GM21423 (cell line): ENCODE measurements at regions not wholly inside any gene's neighbourhood (a gene's known extent, or its start where the extent isn't known, plus 50 kb on each side); places are given as distances from the start of the nearest gene placed in this dataset.
"Not testable (repeated sequence)": the region's sequence is repeated elsewhere in the genome, so short reads cannot be mapped to it uniquely, and the experiment has no call there.

Experiments used
- ATAC-seq: cut with Tn5 transposase; IDR thresholded peaks from one replicate; pipeline ENCODE4 v1.9.1; 2021; ENCODE audit warnings: mild to moderate bottlenecking, moderate library complexity; ENCODE audit not compliant: unreplicated experiment

DNA sequence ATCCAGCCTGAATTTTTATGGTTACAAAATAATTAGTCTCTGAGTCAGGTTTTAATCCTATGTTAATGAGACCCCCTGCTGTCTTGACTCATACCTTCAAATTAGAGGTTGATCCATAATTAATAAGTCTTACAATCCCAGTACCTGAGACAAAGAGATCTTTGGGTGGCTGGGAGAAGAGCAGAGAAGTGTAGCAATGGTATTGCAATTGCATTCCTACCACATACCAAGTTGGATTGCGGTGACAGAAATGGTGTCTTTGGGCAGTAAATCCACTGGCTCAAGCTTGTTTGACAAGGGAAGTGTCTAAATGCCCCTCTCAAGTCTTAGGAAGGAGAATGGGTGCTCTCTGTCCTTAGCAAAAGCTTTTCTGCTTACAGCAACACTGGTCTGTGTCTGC lies 150.4 kb downstream of the BTBD3 start:
- ATAC-seq: no peak

DNA sequence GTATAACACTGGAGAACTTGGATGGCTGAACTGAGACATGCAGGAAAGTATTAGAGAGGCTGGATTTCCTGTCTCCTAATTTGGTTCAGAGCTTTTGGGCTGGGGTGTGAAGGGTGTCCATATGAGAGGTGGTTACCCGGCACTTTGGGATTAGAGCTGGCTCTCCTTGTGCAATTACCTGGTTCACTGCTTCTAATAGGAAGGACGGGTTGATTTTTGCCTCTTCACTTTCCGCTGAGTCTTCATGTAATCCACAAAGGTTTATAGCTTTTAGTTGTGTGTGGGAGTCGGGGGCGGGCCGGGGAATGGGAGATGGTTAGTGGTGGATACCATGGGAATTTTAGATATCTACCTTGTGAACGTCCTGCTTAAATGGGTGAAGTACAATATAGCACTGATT lies 151.5 kb downstream of the BTBD3 start:
- no peak for ATAC-seq

- ATAC-seq: no peak
These were observed 154.7 kb downstream of the BTBD3 start for GRCh38 chr20:12072221-12072953.

DNA sequence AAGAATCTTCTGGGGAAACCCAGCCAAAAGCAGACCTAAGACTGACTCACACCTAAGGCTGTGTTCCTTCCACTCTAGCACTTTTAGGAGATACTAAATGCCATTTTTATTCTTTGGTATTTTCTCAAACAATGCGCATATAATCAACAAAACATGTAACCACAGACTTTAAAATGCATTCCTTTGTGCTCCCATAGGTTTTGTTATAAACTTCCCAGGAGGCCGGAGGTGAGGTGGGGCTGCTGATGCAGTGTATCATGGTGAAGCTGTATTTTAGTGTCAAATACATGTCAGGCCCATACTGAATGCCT lies 155.2 kb downstream of the BTBD3 start:
- no peak for ATAC-seq

DNA sequence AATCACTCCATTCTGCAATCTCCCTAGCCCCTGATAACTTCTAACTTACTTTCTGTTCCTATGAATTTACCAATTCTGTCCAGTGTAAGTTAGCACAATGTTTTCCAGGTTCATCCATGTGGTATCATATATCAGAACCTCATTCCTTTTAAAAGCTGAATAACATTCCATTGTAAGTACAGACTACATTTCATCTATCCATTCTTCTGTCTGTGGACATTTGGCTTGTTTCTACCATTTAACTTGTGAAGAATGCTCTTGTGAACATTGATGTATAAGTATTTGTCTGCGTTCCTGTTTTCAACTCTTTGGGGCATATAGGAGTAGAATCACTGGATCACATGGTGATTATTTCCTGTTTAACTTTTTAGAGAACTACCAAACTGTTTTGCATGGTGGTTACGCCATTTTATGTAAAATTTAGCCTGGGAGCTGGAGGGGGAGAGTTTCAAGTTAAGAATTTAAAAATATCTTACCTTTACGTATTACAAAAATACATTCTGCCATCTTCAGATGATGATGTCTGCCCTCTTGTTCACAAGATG lies 156.5 kb downstream of the BTBD3 start:
- ATAC-seq: no peak

- no peak for ATAC-seq
These were observed 158.5 kb downstream of the BTBD3 start for GRCh38 chr20:12076200-12076599.

GRCh38 chr20:12077875-12078274 lies 160.2 kb downstream of the BTBD3 start:
- no peak for ATAC-seq

- ATAC-seq: no peak
These were observed 161.8 kb downstream of the BTBD3 start for GRCh38 chr20:12079490-12079889.

DNA sequence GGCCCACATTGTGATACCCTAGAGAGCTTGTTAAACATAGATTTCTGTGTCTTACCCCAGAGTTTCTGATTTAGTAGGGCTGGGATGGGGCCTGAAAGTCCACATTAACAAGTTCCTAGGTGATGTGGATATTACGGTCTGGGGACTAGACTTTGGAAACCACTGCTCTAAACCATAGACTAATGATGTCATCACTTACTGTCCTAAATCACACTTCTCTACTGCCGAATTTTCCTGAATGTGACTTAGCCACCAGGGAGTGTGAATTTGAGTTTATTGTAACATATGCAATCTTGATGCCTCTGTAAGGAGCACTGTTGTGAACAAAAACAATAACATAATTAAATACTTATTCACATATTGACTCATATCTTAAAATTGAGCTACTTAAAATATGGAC lies 165.6 kb downstream of the BTBD3 start:
- ATAC-seq: no peak

DNA sequence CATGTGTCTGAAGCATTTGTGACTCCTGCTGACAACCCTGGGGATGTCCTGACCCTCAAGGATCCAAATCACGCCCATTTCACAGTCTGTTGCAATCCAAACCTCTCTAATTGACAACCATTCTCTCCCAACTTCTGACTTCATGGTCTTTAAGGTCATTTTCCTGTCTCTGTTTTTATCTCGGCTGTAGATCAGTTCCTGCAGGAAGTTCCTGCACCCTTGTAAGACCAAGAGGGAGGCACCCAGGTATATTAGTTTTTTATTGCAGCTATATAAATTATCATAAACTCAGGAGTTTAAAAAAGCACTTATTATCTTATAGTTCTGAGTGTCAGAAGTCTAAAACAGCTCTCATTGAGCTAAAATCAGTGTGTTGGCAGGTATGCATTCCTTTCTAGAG lies 166.8 kb downstream of the BTBD3 start:
- ATAC-seq: no peak

DNA sequence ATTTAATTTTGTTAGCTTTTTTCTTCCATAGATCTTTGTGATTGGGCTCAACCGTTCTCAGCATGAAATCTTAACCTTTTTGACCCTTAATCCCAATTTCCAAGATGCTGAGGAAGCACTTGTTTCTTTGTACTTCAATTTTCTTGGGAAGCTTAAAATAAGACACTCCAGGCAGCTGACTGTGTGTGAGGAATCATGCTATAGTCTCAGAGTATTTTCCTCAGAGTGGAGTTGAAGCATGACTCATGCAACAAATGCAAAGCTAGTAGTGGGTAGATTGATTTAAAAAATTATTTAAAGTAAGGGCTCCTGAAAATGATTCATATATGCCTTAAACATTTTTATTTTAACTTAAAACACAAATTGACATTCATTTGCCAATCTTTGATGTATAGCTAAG lies 168.7 kb downstream of the BTBD3 start:
- ATAC-seq: no peak

DNA sequence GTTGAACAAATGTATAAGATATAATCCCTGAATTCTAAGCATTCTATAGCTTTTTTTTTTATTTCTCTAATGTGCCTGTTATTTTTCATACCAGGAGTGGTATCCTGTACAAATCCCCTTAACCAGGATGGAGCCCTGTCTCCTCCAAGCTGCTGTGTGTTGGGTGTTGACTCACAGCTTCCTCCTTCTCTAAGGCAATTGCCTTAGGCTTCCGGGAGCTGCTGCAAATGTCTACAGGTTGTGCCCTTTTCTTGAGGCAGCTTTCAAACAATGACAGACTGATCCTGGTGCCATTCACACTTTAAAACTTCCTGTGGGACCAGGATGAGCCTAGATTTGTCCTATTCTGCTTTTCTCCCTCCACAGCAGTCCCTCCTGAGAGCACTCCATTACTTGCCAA lies 173.2 kb downstream of the BTBD3 start:
- no peak for ATAC-seq

GRCh38 chr20:12093057-12093796 lies 175.5 kb downstream of the BTBD3 start:
- no peak for ATAC-seq

DNA sequence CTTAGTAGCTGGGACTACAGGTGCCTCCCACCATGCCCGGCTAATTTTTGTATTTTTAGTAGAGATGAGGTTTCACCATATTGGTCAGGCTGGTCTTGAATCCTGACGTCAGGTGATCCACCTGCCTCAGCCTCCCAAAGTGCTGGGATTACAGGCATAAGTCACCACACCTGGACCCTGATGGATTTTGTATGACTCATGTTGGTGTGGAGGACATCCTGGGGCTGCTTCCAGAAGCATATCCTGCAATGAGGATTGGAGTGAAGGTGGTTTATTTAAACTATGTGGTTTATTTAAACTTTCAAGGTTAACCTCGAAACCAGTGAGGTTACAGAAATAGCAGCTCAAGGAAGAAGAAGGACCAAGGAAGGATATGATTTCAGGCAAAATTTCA lies 176.1 kb downstream of the BTBD3 start:
- ATAC-seq: not testable (repeated sequence)

- ATAC-seq: no peak
These were observed 177.7 kb downstream of the BTBD3 start for GRCh38 chr20:12095180-12095920.

- no peak for ATAC-seq
These were observed 180.7 kb downstream of the BTBD3 start for GRCh38 chr20:12098421-12098820.

DNA sequence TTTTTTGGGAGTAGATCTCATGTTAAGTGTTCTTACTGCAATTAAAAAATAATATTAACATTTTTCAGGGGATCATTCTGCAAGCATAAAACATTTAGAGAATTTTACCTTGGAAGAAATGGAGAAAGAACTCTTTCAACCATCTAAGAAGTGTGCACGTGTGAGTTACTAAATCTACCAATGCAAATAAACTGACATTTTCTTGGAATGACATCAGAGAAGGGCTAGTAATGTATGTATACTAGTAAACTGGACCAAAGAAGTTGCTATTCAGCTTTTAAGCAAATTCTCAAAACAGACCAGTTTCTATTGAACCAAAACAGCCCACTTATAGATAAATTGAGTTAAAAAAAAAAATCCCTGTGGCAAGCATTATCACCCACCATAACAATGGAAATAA lies 191.2 kb downstream of the BTBD3 start:
- ATAC-seq: no peak

DNA sequence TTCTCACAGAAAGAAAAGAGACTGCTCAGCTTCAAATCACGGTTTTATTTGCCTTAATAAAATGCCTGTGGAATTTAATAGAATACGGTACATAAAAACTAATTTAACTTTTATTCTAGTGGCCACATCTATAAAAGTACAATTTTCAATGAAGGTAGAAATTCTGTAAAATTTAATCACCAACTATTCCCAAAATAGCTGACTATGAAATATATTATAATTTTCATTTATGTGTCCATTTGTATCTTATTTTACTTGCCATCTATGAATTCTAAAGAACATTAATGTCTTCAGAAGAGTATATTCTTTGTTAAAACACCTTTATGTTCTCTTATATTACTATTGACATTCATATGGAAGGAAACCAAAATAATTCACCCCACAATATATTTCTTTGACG lies 192.6 kb downstream of the BTBD3 start:
- ATAC-seq: no peak

DNA sequence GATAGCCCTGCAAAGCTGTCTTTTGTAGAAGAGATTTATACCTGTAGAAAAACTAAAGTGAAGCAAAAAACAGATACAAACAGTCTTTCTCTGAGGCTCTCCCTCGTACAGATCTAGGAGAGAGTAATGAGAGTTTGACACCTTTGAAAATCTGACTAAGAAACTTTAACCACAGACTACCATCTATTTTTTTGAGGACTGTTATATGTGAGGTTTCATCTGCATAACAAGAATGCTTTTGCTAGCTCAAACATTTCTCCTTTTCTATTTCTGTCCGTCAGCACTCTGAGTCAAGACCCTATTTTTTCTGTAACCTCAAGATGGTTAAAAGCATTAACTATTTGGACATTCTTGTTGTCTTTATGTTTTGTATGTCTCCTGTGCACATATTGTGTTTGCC lies 193.0 kb downstream of the BTBD3 start:
- no peak for ATAC-seq

DNA sequence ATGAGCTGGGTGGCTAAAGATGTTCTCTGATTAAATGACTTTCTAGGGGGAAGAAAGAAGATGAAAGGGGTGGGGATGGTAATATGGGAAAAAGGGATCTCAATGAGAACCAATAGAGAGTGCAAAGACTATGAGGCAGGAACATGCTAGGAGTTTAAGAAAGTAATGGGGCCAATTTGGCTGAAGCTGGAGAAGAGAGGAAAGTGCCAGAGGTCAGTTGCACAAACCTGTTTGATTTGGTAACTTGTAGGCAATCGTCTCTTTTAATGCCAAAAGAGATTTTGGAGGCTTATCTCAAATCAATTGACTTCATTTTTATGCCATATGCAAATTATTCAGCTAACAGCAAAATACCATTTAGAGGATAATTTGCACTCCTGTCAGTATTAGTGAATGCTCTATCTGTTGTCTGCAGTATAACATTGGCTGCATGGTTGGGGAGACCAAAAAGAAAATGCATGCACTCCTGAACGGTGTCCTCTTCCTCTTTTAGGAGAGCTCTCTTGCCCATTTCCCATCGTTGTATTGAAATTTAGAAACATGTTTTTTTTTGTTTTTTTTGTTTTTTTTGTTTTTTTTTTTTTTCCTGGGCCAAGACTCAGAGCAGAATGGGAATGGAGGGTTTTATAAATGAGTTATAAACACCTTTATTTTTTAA lies 193.9 kb downstream of the BTBD3 start:
- ATAC-seq: no peak

DNA sequence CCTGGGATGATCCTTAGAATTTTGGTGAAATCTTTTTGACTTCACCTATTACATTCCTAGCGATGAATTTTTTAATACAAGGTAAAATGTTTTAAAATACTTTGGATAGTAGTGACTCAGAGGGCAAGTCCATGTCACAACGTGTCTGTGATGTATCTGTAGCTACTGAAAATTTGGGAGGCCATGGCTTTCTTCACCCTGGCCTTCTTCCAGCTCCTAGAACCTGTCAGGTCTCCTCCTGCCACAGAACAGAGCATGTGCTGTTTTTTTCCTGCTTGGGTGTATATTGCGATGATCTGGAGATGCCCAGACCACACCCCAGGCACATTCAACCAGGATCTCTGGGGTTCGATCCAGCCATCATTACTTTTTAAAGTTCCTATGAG lies 194.4 kb downstream of the BTBD3 start:
- ATAC-seq: no peak
